IMR-90 (cell line): ENCODE measurements at regions not wholly inside any gene's neighbourhood (a gene's known extent, or its start where the extent isn't known, plus 50 kb on each side); places are given as distances from the start of the nearest gene placed in this dataset.

Experiments used
- CEBPB ChIP-seq: IDR thresholded peaks from 2 replicates; pipeline ENCODE4 v1.6.1; 2012; ENCODE audit warnings: low read depth, low read length, improper control_type of control experiment
- CTCF ChIP-seq: conservative IDR thresholded peaks from 2 replicates; pipeline ENCODE4 v1.5.1; 2012; ENCODE audit warnings: mild to moderate bottlenecking, low read depth, low read length, improper control_type of control experiment
- NFE2L2 ChIP-seq: fragments of 150-350 bp; IDR thresholded peaks from 2 replicates; pipeline ENCODE4 v1.6.1; 2016; ENCODE audit warnings: low read depth, mild to moderate bottlenecking, low read length
- POLR2A ChIP-seq: IDR thresholded peaks from 2 replicates; pipeline ENCODE4 v1.6.1; 2012; ENCODE audit warnings: mild to moderate bottlenecking, low read depth, low read length
- RFX5 ChIP-seq: IDR thresholded peaks from 2 replicates; pipeline ENCODE4 v1.8.0; 2012; ENCODE audit warnings: low read depth, mild to moderate bottlenecking, low read length, moderate library complexity
- SMC3 ChIP-seq: fragments of 150-350 bp; IDR thresholded peaks from 2 replicates; pipeline ENCODE4 v1.6.1; 2016; ENCODE audit warnings: low read depth, mild to moderate bottlenecking, antibody characterized with exemption, low read length, moderate library complexity
- USF2 ChIP-seq: fragments of 150-350 bp; IDR thresholded peaks from 2 replicates; pipeline ENCODE4 v1.6.1; 2017; ENCODE audit warnings: mild to moderate bottlenecking, antibody characterized with exemption, low read length, low read depth

- TF ChIP-seq NFE2L2, result no peak
- TF ChIP-seq CEBPB, result no peak
- TF ChIP-seq USF2, result no peak
- TF ChIP-seq POLR2A, result no peak
- TF ChIP-seq RFX5, result no peak
- no peak for TF ChIP-seq SMC3
- TF ChIP-seq CTCF, result no peak
These were observed 185.3 kb downstream of the TMEM132E start for GRCh38 chr17:34764716-34765115.
